DOHH2 (cell line): ENCODE measurements at regions not wholly inside any gene's neighbourhood (a gene's known extent, or its start where the extent isn't known, plus 50 kb on each side); places are given as distances from the start of the nearest gene placed in this dataset.

Experiments used
- H3F3A ChIP-seq: fragments of 200-600 bp; sonication (generic), shearing (Covaris generic); 2 replicates; pipeline ENCODE4 v1.6.0; 2016; ENCODE audit warnings: antibody characterized with exemption, mild to moderate bottlenecking; ENCODE audit not compliant: control insufficient read depth, insufficient read depth
- H3K27ac ChIP-seq: fragments of 200-600 bp; sonication (generic); 2 replicates; pipeline ENCODE4 v1.5.1; 2014; ENCODE audit warnings: low read depth, mild to moderate bottlenecking, low read length, moderate library complexity
- H3K27me3 ChIP-seq: fragments of 200-600 bp; sonication (generic); 2 replicates; pipeline ENCODE4 v1.6.1; 2014; ENCODE audit warnings: mild to moderate bottlenecking, low read length, mixed read lengths; ENCODE audit not compliant: control insufficient read depth
- H3K36me3 ChIP-seq: fragments of 200-600 bp; sonication (generic); 2 replicates; pipeline ENCODE4 v1.6.1; 2014; ENCODE audit warnings: mild to moderate bottlenecking, low read length, moderate library complexity, mixed read lengths; ENCODE audit not compliant: control insufficient read depth
- H3K4me1 ChIP-seq: fragments of 200-600 bp; sonication (generic); 2 replicates; pipeline ENCODE4 v1.6.1; 2014; ENCODE audit warnings: mild to moderate bottlenecking, low read length, mixed read lengths; ENCODE audit not compliant: control insufficient read depth
- H3K4me2 ChIP-seq: fragments of 200-600 bp; sonication (generic); 2 replicates; pipeline ENCODE4 v1.6.0; 2014; ENCODE audit warnings: mild to moderate bottlenecking, low read length, moderate library complexity
- H3K4me3 ChIP-seq: fragments of 200-600 bp; sonication (generic); 2 replicates; pipeline ENCODE4 v1.5.1; 2014; ENCODE audit warnings: mild to moderate bottlenecking, low read length, mixed read lengths
- H3K79me2 ChIP-seq: fragments of 200-600 bp; sonication (generic); 2 replicates; pipeline ENCODE4 v1.6.1; 2014; ENCODE audit warnings: mild to moderate bottlenecking, low read length, mixed read lengths; ENCODE audit not compliant: control insufficient read depth
- H3K9me2 ChIP-seq: fragments of 200-600 bp; sonication (generic); replicated peaks from 2 replicates; pipeline ENCODE4 v1.6.1; 2014; ENCODE audit warnings: mild to moderate bottlenecking, low read length, mixed read lengths; ENCODE audit not compliant: control insufficient read depth
- H3K9me3 ChIP-seq: fragments of 200-600 bp; sonication (generic); 2 replicates; pipeline ENCODE4 v1.6.1; 2014; ENCODE audit warnings: antibody characterized with exemption, low read length, mixed read lengths; ENCODE audit not compliant: control insufficient read depth, insufficient read depth
- H4K20me1 ChIP-seq: fragments of 200-600 bp; sonication (generic); 2 replicates; pipeline ENCODE4 v1.6.0; 2014; ENCODE audit warnings: low read depth, mild to moderate bottlenecking, antibody characterized with exemption, low read length, moderate library complexity; ENCODE audit not compliant: control insufficient read depth, insufficient read depth
- CTCF ChIP-seq: fragments of 200-600 bp; sonication (generic); IDR thresholded peaks from one replicate; pipeline ENCODE4 v1.5.1; 2014; ENCODE audit warnings: antibody characterized with exemption, mild to moderate bottlenecking, low read depth, low read length; ENCODE audit not compliant: poor library complexity, severe bottlenecking
- EZH2phosphoT487 ChIP-seq: fragments of 200-600 bp; sonication (generic); IDR thresholded peaks from 2 replicates; pipeline ENCODE4 v1.6.1; 2017; ENCODE audit warnings: borderline replicate concordance, mild to moderate bottlenecking, antibody characterized with exemption, low read length, moderate library complexity, mixed read lengths

GRCh38 chr3:86244905-86245304 lies 746.0 kb downstream of the VGLL3 start:
- TF ChIP-seq EZH2phosphoT487 (no peak), CTCF (no peak)
- H3K36me3 ChIP-seq = no peaks in the 10 kb centered on the region
- no peaks in the 10 kb centered on the region for H3K4me1 ChIP-seq
- H3F3A ChIP-seq = no peaks in the 10 kb centered on the region
- H3K9me3 ChIP-seq = no peaks in the 10 kb centered on the region
- H3K27ac ChIP-seq = no peak overlapping the region
- no peak overlapping the region for H3K4me2 ChIP-seq
- no peaks in the 10 kb centered on the region for H3K9me2 ChIP-seq
- no peak overlapping the region for H3K4me3 ChIP-seq
- no peaks in the 10 kb centered on the region for H3K27me3 ChIP-seq
- no peaks in the 10 kb centered on the region for H4K20me1 ChIP-seq
- no peaks in the 10 kb centered on the region for H3K79me2 ChIP-seq

DNA sequence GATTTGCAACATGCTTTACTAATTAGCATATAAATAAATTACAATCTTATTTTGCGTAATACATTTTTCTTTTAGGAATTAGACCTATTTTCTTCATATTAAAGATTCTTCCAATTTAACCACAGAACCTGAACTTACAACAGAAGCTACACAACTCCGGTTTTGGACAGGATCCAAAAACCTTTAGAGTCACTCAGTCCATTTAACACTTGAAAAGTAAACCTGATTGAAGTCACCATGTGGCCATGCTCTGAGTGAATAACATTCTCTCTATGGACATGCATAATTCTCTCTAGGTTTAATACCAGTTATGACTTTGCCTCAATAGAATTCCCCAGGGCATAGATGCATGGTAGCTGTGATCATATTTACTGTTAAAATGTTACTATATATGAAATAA lies 751.0 kb downstream of the VGLL3 start:
- Histone ChIP-seq H3F3A (no peaks in the 10 kb centered on the region), H3K36me3 (no peaks in the 10 kb centered on the region), H3K27ac (no peak overlapping the region), H3K4me3 (no peak overlapping the region), H4K20me1 (no peaks in the 10 kb centered on the region), H3K4me2 (no peak overlapping the region), H3K4me1 (no peaks in the 10 kb centered on the region), H3K27me3 (no peaks in the 10 kb centered on the region), H3K9me3 (no peaks in the 10 kb centered on the region), H3K9me2 (no peaks in the 10 kb centered on the region), H3K79me2 (no peaks in the 10 kb centered on the region)
- no peak for TF ChIP-seq EZH2phosphoT487

- H4K20me1 ChIP-seq = no peaks in the 10 kb centered on the region
- no peak overlapping the region for H3K27ac ChIP-seq
- TF ChIP-seq EZH2phosphoT487 (no peak), CTCF (no peak)
- no peak overlapping the region for H3K4me2 ChIP-seq
- no peaks in the 10 kb centered on the region for H3K79me2 ChIP-seq
- H3F3A ChIP-seq = no peaks in the 10 kb centered on the region
- H3K9me3 ChIP-seq = no peaks in the 10 kb centered on the region
- H3K36me3 ChIP-seq = no peaks in the 10 kb centered on the region
- H3K27me3 ChIP-seq = no peaks in the 10 kb centered on the region
- H3K4me1 ChIP-seq = no peaks in the 10 kb centered on the region
- H3K9me2 ChIP-seq = no peaks in the 10 kb centered on the region
- H3K4me3 ChIP-seq = no peak overlapping the region
These were observed 756.3 kb downstream of the VGLL3 start for GRCh38 chr3:86234506-86235254.

DNA sequence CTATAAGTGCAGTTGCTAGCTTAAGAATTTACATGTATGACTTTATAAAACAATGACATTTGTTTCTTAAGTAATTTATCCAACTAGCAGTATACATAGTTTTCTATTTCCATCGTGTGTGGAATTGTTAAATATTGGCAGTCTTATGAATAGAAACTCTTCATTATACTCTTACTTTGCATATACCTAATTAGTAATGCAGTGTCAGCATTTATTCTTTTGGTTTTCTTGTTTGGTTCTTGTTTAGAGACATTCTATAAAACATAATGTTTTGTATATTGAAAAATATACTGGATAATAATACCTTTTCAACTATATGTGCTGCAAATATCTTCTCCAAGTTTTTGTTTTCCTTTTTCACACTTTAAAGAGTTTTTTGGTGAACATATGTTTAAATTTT lies 760.2 kb downstream of the VGLL3 start:
- H3K27ac ChIP-seq = no peak overlapping the region
- H4K20me1 ChIP-seq = no peaks in the 10 kb centered on the region
- H3K4me3 ChIP-seq = no peak overlapping the region
- H3K9me3 ChIP-seq = no peaks in the 10 kb centered on the region
- no peaks in the 10 kb centered on the region for H3K27me3 ChIP-seq
- no peaks in the 10 kb centered on the region for H3K79me2 ChIP-seq
- TF ChIP-seq CTCF (no peak), EZH2phosphoT487 (no peak)
- H3K4me1 ChIP-seq = no peaks in the 10 kb centered on the region
- H3K9me2 ChIP-seq = no peaks in the 10 kb centered on the region
- no peaks in the 10 kb centered on the region for H3F3A ChIP-seq
- H3K4me2 ChIP-seq = no peak overlapping the region
- no peaks in the 10 kb centered on the region for H3K36me3 ChIP-seq
